ENCODE measurements at regions not wholly inside any gene's neighbourhood (a gene's known extent, or its start where the extent isn't known, plus 50 kb on each side); places are given as distances from the start of the nearest gene placed in this dataset.

DNA sequence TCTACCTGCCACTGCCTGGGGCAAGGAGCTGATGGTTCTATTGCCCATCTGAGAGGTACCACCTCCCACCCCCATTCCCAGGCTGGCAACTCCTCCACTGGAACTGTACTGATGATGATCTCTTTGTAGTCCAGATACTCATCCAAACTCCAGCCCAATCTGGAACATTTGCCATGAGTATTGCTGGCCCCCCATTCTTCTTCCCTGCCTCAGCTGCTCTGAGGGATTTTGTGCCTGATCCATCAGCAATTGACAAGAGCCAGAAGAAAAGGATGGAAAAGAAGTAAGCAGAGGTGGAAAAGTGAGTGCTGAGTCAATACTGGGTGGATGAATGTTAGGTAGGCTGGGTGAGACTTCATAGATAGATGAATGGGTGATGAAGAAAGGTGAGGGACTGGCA is 101.2 kb downstream of the NMUR2 start:
- no peak overlapping the region for H3K27ac ChIP-seq
- TF ChIP-seq, protein P1, sequence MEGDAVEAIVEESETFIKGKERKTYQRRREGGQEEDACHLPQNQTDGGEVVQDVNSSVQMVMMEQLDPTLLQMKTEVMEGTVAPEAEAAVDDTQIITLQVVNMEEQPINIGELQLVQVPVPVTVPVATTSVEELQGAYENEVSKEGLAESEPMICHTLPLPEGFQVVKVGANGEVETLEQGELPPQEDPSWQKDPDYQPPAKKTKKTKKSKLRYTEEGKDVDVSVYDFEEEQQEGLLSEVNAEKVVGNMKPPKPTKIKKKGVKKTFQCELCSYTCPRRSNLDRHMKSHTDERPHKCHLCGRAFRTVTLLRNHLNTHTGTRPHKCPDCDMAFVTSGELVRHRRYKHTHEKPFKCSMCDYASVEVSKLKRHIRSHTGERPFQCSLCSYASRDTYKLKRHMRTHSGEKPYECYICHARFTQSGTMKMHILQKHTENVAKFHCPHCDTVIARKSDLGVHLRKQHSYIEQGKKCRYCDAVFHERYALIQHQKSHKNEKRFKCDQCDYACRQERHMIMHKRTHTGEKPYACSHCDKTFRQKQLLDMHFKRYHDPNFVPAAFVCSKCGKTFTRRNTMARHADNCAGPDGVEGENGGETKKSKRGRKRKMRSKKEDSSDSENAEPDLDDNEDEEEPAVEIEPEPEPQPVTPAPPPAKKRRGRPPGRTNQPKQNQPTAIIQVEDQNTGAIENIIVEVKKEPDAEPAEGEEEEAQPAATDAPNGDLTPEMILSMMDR (conservative IDR thresholded peaks at IDR 0.05; ENCODE audit: low read depth) = no peak
- DNase-seq (ENCODE audit: low spot score) = no peak
- ChIA-PET POLR2A (ENCODE audit: low non-redundant PET) (no interaction called here), CTCF (interaction anchor here (0.5 kb wide), 1 partner anchor 943 kb away, joined by 3 read pairs; no protein-coding TSS in a partner anchor)

DNA sequence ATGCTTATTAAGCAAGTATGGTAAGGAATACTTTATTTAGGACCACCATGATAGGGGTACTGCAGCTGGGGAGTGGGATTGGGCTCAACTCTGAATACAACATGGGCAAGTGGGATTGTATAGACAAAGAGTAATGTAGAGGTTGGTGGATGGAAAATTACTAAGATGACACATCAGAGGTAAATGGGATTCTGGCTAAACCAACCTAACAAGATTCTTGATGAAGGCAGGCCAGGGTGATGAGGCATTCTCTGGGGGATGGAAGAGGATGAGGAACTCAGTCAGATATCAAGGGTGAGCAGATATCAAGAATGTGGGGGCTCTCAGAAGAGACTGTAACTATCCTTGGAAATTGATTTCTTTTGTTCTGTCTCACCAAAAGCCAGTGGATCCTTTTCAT is 107.2 kb downstream of the NMUR2 start:
- no peak for DNase-seq (ENCODE audit: low spot score)
- CTCF ChIA-PET = interaction anchor here (0.7 kb wide), 1 partner anchor 51 kb away, joined by 4 read pairs; no protein-coding TSS in a partner anchor
- no peak overlapping the region for H3K27ac ChIP-seq
- POLR2A ChIA-PET (ENCODE audit: low non-redundant PET) = interaction anchor here (1.1 kb wide), 1 partner anchor 17 kb away, joined by 6 read pairs; no protein-coding TSS in a partner anchor
- TF ChIP-seq, protein P1 (conservative IDR thresholded peaks at IDR 0.05; ENCODE audit: low read depth) = no peak

DNA sequence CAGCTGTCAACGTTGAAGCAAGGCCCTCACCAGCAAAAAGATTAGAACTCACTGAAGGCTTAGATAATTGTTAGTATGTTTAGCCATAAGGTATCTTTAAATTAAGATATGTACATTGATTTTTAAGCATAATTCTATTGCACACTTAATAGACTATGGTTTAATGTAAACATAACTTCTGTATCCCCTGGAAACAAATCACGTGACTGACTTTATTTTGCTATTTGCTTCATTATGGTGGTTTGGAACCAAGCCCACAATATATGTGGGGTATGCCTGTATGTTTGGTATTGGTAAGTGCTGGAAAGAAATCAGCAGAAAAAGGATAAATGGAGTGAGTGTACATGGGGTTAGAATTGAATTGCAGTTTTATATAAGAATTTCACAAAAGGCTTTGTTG is 111.9 kb downstream of the NMUR2 start:
- TF ChIP-seq, protein P1 (conservative IDR thresholded peaks at IDR 0.05; ENCODE audit: low read depth) = no peak
- DNase-seq (ENCODE audit: low spot score) = no peak
- no peak overlapping the region for H3K27ac ChIP-seq
- ChIA-PET CTCF (no interaction called here), POLR2A (ENCODE audit: low non-redundant PET) (no interaction called here)

DNA sequence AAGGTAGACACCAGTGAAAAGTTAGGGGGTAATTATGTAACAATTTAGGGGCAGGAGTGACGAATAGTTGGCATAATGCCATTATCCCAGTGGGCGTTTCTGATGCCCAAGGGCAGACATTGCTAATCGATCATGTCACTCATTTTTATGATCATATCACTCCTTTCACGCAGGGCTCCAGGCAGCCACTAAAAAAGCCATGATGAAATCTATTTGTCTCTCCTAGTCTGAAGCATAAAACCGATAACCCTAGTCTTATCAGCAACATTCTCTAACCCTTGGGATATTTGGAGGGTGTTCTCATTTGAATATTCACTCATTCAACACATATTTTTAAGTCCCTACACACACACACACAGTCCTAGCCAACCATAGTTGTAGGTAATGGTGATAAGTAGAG is 114.9 kb downstream of the NMUR2 start:
- ChIA-PET CTCF (no interaction called here), POLR2A (ENCODE audit: low non-redundant PET) (no interaction called here)
- no peak for DNase-seq (ENCODE audit: low spot score)
- TF ChIP-seq, protein P1 (conservative IDR thresholded peaks at IDR 0.05; ENCODE audit: low read depth) = no peak
- H3K27ac ChIP-seq = no peak overlapping the region

DNA sequence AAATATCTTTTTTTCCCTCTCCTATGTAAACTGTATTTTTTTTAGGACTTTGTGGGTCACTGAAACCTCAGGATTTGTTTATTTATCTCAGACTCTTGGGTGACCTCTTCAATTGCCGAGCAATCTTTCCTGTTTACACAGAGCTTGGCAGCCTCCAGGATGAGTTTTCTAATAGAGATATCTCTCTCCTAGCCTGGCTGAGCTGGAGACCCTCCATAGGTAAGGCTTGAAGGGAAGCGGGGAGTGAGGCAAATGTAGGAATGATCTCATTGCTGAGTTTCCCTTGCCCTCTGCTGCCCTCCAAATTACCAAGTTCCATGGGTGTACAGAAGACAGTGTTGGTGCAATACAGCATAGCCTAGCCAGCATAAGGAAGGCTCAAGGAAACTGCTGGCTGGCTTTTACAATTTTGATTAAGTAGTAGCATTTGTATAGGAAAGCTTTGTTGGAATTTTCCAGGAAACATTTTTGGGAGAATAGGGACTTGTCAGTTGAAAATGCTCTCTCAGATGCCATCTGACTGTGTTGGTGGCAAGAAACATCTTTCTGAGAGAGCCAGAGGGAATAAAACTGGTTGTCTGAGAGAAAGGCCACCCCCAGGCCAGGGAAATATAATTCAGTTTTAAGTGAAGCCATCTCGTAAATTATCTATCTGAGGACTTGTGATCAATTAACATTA is 116.0 kb downstream of the NMUR2 start:
- CTCF ChIA-PET = no interaction called here
- TF ChIP-seq, protein P1 (conservative IDR thresholded peaks at IDR 0.05; ENCODE audit: low read depth) = no peak
- POLR2A ChIA-PET (ENCODE audit: low non-redundant PET) = no interaction called here
- no peak for DNase-seq (ENCODE audit: low spot score)
- no peak overlapping the region for H3K27ac ChIP-seq

DNA sequence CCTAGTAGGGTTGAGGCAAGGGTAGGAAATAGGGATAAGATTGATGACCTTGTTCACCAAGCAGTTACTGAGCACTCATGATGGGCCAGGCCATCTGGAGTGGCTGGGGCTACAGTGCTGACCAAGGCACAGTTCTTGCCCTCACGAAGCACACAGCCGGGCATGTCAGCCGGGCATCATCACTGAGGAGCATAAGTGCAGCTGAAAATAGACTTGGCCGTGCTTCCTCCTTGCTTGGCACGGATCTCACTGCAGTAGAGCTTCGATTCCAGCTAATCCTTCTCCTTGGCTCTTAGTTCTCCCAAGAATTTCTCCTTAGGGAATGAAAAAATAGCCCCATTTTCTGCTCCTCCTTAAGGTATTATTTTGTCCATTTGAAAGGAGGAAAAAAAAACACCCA is 116.6 kb downstream of the NMUR2 start:
- no peak for DNase-seq (ENCODE audit: low spot score)
- no peak overlapping the region for H3K27ac ChIP-seq
- CTCF ChIA-PET = no interaction called here
- TF ChIP-seq, protein P1 (conservative IDR thresholded peaks at IDR 0.05; ENCODE audit: low read depth) = no peak
- POLR2A ChIA-PET (ENCODE audit: low non-redundant PET) = no interaction called here
